VCaP (cell line): ENCODE measurements at regions not wholly inside any gene's neighbourhood (a gene's known extent, or its start where the extent isn't known, plus 50 kb on each side); places are given as distances from the start of the nearest gene placed in this dataset.
"Not testable (repeated sequence)": the region's sequence is repeated elsewhere in the genome, so short reads cannot be mapped to it uniquely, and the experiment has no call there.

Experiments
- H3K27ac ChIP-seq: fragments of 450-650 bp; 2 replicates; pipeline ENCODE4 v1.5.1; 2017
- TF ChIP-seq, protein P1 (sequence below): fragments of 450-650 bp; conservative IDR thresholded peaks from 2 replicates; pipeline ENCODE4 v1.5.1; 2017; ENCODE audit warnings: mild to moderate bottlenecking, moderate library complexity

DNA sequence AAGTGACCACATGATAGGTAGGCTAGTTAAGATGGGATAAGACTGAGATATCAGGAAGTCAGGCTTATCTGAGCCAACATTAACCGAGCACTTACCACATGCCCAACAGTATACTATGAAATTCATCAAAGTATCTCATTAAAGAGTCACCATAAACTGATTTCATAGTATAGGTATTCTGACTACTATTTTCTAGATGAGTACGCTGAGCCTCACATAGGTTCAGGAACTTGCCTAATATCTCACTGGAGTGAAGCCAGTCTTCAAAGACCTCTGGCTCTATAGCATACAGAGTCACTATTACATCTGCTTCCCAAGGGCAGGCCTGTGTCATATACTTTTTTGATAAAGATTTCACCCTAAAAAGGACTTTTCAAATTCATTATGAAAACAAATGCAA is 115.6 kb upstream of the NGF start:
- TF ChIP-seq, protein P1, sequence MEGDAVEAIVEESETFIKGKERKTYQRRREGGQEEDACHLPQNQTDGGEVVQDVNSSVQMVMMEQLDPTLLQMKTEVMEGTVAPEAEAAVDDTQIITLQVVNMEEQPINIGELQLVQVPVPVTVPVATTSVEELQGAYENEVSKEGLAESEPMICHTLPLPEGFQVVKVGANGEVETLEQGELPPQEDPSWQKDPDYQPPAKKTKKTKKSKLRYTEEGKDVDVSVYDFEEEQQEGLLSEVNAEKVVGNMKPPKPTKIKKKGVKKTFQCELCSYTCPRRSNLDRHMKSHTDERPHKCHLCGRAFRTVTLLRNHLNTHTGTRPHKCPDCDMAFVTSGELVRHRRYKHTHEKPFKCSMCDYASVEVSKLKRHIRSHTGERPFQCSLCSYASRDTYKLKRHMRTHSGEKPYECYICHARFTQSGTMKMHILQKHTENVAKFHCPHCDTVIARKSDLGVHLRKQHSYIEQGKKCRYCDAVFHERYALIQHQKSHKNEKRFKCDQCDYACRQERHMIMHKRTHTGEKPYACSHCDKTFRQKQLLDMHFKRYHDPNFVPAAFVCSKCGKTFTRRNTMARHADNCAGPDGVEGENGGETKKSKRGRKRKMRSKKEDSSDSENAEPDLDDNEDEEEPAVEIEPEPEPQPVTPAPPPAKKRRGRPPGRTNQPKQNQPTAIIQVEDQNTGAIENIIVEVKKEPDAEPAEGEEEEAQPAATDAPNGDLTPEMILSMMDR, result no peak
- H3K27ac ChIP-seq, result no peak overlapping the region

DNA sequence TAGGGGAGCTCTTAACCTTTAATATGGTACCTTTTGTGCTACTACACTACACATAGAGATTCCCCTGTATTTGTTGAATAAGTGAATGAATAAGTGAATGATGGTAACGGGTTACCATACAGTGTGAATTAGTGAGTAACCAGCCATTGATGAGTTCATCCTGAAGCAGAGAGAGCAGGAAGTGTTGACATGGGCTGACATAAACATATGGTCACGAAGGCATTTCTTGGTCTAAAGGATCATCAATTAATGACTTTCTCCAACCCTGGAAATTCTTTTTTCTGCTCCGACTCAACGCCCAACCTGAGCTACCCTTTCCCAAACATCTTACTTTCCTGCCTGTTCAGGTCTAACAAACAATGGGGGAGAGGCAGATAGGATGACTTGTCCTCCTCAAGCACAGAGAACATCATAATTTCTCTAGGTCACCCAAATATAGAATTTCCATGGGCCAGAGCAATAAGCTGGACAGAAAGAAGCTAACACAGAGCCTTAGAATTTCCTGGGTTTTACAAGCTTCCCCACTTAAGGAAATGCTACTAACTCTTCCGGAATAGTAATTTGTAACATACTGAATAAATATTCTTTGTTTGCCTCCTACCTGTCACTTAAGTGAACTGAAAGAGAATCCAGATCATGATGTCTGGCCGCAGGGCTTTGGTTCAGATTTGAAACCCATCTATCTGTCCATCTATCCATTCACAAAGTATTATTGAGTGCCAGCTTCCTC is 114.7 kb upstream of the NGF start:
- TF ChIP-seq, protein P1, result no peak; the same call in 1 of the 2 replicates

DNA sequence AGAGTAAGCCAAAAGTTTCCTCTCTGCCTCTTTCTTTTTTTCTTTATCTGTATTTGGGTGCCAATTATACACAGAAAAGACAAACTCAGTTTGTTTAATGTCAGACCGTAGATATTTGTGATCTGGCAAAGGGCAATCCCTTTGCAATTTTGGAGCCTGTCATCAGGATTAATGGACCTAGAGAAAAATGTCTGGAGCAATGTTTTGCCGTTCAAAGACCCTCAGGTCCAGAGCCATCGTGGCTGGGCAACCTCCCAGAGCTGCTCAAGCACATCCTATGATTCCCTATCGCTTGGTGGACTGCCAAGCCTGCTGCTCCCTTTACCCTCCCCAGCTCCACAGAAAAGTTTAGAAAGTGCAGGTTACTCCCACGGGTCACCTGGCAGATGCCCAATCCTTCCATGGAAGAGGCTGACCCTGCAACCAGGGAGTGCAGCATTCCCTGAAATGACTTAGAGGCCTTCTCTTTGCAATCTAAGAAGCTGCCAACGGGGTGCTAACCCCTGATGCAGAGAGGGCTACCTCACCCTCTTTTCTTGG is 112.5 kb upstream of the NGF start:
- TF ChIP-seq, protein P1, result no peak
- no peak overlapping the region for H3K27ac ChIP-seq

More for the DNA sequence above, 114.7 kb upstream of the NGF start:
- no peak overlapping the region for H3K27ac ChIP-seq

DNA sequence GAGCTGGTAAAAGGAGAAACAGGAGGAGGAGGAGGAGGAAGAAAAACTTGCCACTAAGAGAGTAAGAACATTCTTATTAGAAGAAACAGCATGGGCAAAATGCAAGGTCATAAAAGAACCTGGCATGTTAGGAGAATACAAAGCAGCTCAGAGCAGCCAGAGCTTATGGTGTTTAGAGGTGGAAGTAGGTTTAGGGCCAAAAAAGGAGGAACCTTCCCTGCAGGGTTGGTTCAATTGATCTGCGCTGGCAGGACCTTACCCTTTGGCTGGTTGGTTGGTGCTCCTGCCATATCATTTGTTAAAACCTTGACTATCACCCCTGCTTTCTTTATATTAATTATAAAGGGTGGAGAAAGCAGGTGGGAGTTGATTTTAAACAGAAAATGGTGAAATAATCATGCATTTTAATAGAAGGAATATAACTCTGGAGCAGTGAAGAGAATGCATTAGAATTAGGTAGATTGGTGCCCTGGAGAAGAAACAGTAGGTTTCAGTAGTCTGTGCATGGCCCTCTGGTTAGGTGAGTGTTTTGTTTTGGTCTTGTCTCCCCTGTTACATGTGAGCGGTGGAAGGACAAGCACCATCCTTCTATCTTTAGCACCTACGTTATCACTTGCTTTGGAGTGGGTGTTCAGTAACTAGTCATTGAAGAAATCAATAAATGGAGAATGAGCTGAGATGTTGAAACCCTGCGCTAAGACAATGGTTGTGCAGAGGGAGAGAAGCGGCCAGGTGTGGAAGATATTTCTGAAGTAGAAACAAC is 110.4 kb upstream of the NGF start:
- H3K27ac ChIP-seq, result no peak overlapping the region
- TF ChIP-seq, protein P1, result no peak

DNA sequence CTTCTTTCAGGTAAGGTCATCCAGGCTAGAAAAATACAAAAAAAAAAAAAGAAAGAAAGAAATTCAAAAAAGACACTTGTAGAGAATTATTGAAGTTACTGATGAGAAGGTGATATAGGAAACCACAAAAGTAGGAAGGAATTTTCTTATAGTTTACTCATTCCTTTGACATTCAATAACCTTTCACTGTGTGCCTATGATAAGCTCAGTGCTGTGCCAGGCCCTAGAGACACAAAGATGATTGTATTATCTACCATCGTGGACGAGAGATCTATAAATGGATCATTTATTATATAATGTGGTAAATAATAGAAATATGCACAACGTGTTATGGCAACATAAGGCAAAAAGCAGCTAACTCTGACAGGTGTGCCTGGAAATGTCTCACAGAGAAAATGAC is 109.6 kb upstream of the NGF start:
- TF ChIP-seq, protein P1, result no peak
- no peak overlapping the region for H3K27ac ChIP-seq

DNA sequence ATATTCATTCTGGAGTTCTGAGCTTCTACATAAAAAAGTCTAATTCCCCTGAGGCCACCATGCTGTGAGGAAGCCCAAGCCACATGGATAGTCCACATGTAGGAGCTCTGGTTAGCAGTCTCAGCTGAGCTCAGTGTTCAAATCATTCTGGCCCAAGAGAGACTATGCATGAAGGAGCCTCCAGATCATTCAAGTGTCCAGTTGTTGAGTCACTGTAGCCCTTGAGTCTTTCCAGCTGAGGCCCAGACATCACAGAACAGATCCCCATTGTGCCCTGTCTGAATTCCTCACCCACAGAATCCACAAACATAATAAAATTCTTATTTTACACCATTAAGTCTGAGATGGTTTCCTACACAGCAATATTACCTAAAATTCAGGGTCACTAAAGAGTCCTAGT is 107.0 kb upstream of the NGF start:
- H3K27ac ChIP-seq, result no peak overlapping the region
- TF ChIP-seq, protein P1, result no peak

DNA sequence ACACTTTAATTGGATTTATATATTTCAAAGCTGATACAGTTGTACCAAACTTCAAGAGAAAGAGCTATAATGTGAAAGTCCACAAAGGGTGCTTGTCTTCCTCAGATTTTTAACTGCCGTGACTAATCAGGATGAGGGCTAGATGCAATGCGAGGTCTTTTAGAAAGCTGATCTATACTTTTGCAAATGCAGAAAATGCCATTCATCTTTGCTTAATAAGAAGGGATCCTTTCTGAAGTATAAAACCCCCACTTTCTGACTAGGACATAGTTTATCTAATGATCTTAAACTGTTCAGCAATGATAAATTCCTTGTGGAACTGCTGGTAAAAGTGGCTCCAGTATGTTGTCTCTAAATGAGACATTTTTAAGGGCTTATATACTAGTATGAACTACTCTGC is 102.7 kb upstream of the NGF start:
- no peak overlapping the region for H3K27ac ChIP-seq
- TF ChIP-seq, protein P1, result no peak

DNA sequence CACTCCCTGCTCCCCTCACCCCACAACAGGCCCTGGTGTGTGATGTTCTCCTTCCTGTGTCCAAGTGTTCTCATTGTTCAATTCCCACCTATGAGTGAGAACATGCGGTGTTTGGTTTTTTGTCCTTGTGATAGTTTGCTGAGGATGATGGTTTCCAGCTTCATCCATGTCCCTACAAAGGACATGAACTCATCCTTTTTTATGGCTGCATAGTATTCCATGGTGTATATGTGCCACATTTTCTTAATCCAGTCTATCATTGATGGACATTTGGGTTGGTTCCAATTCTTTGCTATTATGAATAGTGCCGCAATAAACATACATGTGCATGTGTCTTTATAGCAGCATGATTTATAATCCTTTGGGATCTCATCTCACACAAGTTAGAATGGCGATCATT is 101.5 kb upstream of the NGF start:
- not testable (repeated sequence) for H3K27ac ChIP-seq
